DND-41 (cell line): ENCODE measurements at regions not wholly inside any gene's neighbourhood (a gene's known extent, or its start where the extent isn't known, plus 50 kb on each side); places are given as distances from the start of the nearest gene placed in this dataset.

ENCODE experiments used
- ATAC-seq: fragments of 200-7000 bp; cut with Tn5 transposase; 3 replicates; pipeline ENCODE4 v1.9.1; 2021; ENCODE audit warnings: low read depth; ENCODE audit not compliant: insufficient read depth
- DNase-seq: peaks from one replicate; pipeline ENCODE4 v3.0.0-alpha.2; 2020
- H2AFZ ChIP-seq: 2 replicates; pipeline ENCODE4 v1.6.0; 2012; ENCODE audit warnings: low read depth, low read length
- H3K27ac ChIP-seq: 2 replicates; pipeline ENCODE4 v1.5.1; 2012; ENCODE audit warnings: low read length, inconsistent platforms
- H3K27me3 ChIP-seq: fragments of 200-600 bp; sonication (generic); 2 replicates; pipeline ENCODE4 v1.6.0; 2012; ENCODE audit warnings: low read length, mild to moderate bottlenecking, inconsistent platforms; ENCODE audit not compliant: insufficient read depth, poor library complexity
- H3K36me3 ChIP-seq: 2 replicates; pipeline ENCODE4 v1.5.1; 2012; ENCODE audit warnings: low read length, inconsistent platforms; ENCODE audit not compliant: insufficient read depth
- H3K4me1 ChIP-seq: 2 replicates; pipeline ENCODE4 v1.5.1; 2012; ENCODE audit warnings: mild to moderate bottlenecking, low read length; ENCODE audit not compliant: insufficient read depth
- H3K4me2 ChIP-seq: 2 replicates; pipeline ENCODE4 v1.6.0; 2012; ENCODE audit warnings: mild to moderate bottlenecking, moderate library complexity, low read length, inconsistent platforms; ENCODE audit not compliant: insufficient read depth
- H3K4me3 ChIP-seq, 2 experiments: fragments of 200-600 bp in 1 of 2; shearing (Covaris generic) in 1 of 2; 2 replicates each; pipeline ENCODE4 v1.5.1; 2012 to 2016; ENCODE audit warnings: inconsistent platforms in 2 of 2, low read length in 2 of 2, mild to moderate bottlenecking in 2 of 2, low read depth in 1 of 2, moderate library complexity in 1 of 2
- H3K79me2 ChIP-seq: 2 replicates; pipeline ENCODE4 v1.6.0; 2012; ENCODE audit warnings: low read length, inconsistent platforms; ENCODE audit not compliant: insufficient read depth
- H3K9ac ChIP-seq: 2 replicates; pipeline ENCODE4 v1.6.0; 2012; ENCODE audit warnings: low read depth, mild to moderate bottlenecking, inconsistent platforms, low read length, moderate library complexity
- H3K9me3 ChIP-seq: 2 replicates; pipeline ENCODE4 v1.5.1; 2012; ENCODE audit warnings: low read length, moderate library complexity, mild to moderate bottlenecking, inconsistent platforms; ENCODE audit not compliant: insufficient read depth, severe bottlenecking
- H4K20me1 ChIP-seq: 2 replicates; pipeline ENCODE4 v1.6.0; 2012; ENCODE audit warnings: low read length; ENCODE audit not compliant: insufficient read depth
- EZH2 ChIP-seq: IDR thresholded peaks from 3 replicates; pipeline ENCODE4 v1.6.1; 2012; ENCODE audit warnings: borderline replicate concordance, low read depth, mild to moderate bottlenecking, moderate library complexity, low read length, inconsistent platforms; ENCODE audit not compliant: severe bottlenecking
- TF ChIP-seq, protein P1 (sequence below): IDR thresholded peaks from 2 replicates; pipeline ENCODE4 v1.5.1; 2012; ENCODE audit warnings: borderline replicate concordance, low read length, moderate library complexity, mild to moderate bottlenecking; ENCODE audit not compliant: poor library complexity, severe bottlenecking; ENCODE audit errors: extremely low read depth

DNA sequence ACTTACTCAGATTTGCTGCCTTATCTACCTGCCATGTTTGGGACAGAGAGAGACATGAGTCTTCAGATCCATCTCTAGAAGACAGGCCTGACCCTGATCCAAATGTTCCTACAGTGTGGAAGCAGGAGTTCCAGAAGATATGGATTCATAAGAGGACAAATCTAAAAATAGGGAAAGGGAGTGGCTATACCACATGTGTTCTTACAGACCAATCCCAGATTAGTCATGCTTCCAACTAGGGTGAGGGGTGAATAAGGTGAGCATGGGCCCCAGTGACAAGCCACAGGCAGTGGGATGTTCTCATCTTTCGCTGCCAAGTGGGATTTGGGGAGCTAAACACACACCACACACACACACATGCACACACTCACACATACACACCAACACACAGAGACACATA, 670.7 kb upstream of the CITED2 start:
- TF ChIP-seq, protein P1, sequence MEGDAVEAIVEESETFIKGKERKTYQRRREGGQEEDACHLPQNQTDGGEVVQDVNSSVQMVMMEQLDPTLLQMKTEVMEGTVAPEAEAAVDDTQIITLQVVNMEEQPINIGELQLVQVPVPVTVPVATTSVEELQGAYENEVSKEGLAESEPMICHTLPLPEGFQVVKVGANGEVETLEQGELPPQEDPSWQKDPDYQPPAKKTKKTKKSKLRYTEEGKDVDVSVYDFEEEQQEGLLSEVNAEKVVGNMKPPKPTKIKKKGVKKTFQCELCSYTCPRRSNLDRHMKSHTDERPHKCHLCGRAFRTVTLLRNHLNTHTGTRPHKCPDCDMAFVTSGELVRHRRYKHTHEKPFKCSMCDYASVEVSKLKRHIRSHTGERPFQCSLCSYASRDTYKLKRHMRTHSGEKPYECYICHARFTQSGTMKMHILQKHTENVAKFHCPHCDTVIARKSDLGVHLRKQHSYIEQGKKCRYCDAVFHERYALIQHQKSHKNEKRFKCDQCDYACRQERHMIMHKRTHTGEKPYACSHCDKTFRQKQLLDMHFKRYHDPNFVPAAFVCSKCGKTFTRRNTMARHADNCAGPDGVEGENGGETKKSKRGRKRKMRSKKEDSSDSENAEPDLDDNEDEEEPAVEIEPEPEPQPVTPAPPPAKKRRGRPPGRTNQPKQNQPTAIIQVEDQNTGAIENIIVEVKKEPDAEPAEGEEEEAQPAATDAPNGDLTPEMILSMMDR: no peak
- no peak for TF ChIP-seq EZH2
- H3K79me2 ChIP-seq: no peaks in the 10 kb centered on the region
- H2AFZ ChIP-seq: no peak overlapping the region
- no peak for ATAC-seq
- no peaks in the 10 kb centered on the region for H3K4me1 ChIP-seq
- no peak for DNase-seq
- no peak overlapping the region for H3K27ac ChIP-seq
- no peaks in the 10 kb centered on the region for H3K9me3 ChIP-seq
- no peak overlapping the region for H3K4me3 ChIP-seq
- no peaks in the 10 kb centered on the region for H3K36me3 ChIP-seq
- H3K4me2 ChIP-seq: no peak overlapping the region
- no peaks in the 10 kb centered on the region for H3K27me3 ChIP-seq
- no peak overlapping the region for H3K9ac ChIP-seq
- no peaks in the 10 kb centered on the region for H4K20me1 ChIP-seq

DNA sequence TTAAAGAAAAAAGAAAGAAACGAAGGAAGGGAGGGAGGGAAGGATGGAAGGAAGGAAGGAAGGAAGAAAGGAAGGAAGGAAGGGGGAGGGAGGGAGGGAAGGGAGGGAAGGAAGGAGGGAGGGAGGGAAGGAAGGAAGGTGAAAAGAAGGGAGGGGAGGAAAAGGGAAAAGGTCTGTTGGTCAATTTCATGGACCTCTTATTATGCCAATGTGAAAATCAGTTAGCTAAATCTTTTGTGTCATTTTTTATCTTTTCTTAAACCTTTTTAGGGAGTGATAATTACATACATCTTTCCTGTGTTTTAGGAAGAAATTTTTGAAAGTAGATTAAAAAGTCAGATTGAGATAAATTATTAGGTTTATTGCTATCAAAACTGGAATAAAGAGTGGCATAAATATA, 670.2 kb upstream of the CITED2 start:
- TF ChIP-seq, protein P1: no peak
- no peak for TF ChIP-seq EZH2
- no peak overlapping the region for H3K4me2 ChIP-seq
- DNase-seq (no peak), ATAC-seq (no peak)
- H2AFZ ChIP-seq: no peak overlapping the region
- no peak overlapping the region for H3K4me3 ChIP-seq
- H3K9ac ChIP-seq: no peak overlapping the region
- no peaks in the 10 kb centered on the region for H4K20me1 ChIP-seq
- no peak overlapping the region for H3K27ac ChIP-seq
- H3K9me3 ChIP-seq: no peaks in the 10 kb centered on the region
- H3K4me1 ChIP-seq: no peaks in the 10 kb centered on the region
- H3K79me2 ChIP-seq: no peaks in the 10 kb centered on the region
- H3K36me3 ChIP-seq: no peaks in the 10 kb centered on the region
- no peaks in the 10 kb centered on the region for H3K27me3 ChIP-seq

DNA sequence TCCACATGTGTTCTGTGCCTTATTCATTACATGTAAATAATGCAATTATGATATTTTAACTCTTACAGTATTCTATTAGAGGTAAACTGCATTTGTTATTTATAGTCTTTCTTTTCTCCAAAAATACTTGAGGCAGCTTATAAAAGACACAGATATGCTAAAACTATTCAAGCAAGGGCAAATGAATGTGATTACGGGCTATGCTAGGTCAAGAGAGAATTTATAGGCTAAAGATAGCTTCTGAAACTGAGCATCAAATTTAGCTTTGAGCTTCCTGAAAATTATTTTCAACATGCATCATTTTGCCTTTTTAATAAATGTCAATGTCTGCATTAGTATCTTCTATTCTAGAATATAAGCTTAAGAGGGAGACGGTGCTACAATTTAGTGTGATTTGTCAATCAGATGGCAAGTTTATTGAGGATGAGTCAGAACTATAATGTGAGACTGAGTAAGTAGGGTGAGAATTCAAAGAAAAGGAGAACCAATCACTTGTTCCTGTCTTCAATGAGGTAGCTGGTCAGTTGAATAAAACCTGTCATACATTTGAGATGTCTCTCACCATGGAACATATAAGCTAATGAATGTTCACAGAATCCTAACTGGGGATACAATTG, 669.4 kb upstream of the CITED2 start:
- DNase-seq (no peak), ATAC-seq (no peak)
- Histone ChIP-seq H3K9me3 (no peaks in the 10 kb centered on the region), H3K9ac (no peak overlapping the region), H3K4me2 (no peak overlapping the region), H3K36me3 (no peaks in the 10 kb centered on the region), H3K27ac (no peak overlapping the region), H3K4me1 (no peaks in the 10 kb centered on the region), H4K20me1 (no peaks in the 10 kb centered on the region), H3K79me2 (no peaks in the 10 kb centered on the region), H2AFZ (no peak overlapping the region), H3K4me3 (no peak overlapping the region), H3K27me3 (no peaks in the 10 kb centered on the region)
- TF ChIP-seq EZH2: no peak
- TF ChIP-seq, protein P1: no peak

DNA sequence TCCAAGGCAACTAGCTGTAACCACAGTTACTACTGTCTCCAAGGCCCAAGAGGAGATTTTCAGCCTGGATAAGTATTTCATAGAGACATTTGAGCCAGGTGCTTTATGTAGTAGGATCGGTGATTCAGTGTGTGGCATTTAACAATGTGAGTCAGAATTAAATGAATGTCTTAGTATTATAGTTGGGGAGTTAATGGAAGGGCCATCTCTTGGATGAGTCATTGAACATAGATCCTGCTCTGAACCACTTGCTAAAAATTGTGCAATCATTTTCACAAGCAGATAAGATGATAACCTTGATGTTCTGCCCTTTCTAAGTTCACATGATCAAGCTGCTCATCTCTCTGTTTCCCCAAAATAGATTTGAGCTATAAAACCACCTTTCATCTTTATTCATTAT, 668.9 kb upstream of the CITED2 start:
- Histone ChIP-seq H3K27me3 (no peaks in the 10 kb centered on the region), H3K79me2 (no peaks in the 10 kb centered on the region)

More for the DNA sequence above, 668.9 kb upstream of the CITED2 start:
- no peaks in the 10 kb centered on the region for H4K20me1 ChIP-seq
- no peak overlapping the region for H3K27ac ChIP-seq
- no peak overlapping the region for H3K9ac ChIP-seq
- no peak overlapping the region for H2AFZ ChIP-seq
- TF ChIP-seq, protein P1: no peak
- TF ChIP-seq EZH2: no peak
- H3K4me2 ChIP-seq: no peak overlapping the region
- no peak for ATAC-seq
- no peak overlapping the region for H3K4me3 ChIP-seq
- no peaks in the 10 kb centered on the region for H3K9me3 ChIP-seq
- no peaks in the 10 kb centered on the region for H3K4me1 ChIP-seq
- no peak for DNase-seq
- no peaks in the 10 kb centered on the region for H3K36me3 ChIP-seq
